Right lobe of liver (tissue), 6 donors: ENCODE measurements at regions not wholly inside any gene's neighbourhood (a gene's known extent, or its start where the extent isn't known, plus 50 kb on each side); places are given as distances from the start of the nearest gene placed in this dataset.

Experiments used
- ATAC-seq, 4 donors: fragments of 200-7000 bp; cut with Tn5 transposase; one replicate each; pipeline ENCODE4 v1.9.1; 2020; ENCODE audit warnings: mild to moderate bottlenecking in 4 of 4, moderate library complexity in 4 of 4
- DNase-seq, 3 donors: peaks; one replicate each; pipeline ENCODE4 v3.0.0-alpha.2; 2020
- H3K27ac ChIP-seq, 3 donors: fragments of 200-600 bp; one replicate each; pipeline ENCODE4 v1.8.0; 2022
- H3K27me3 ChIP-seq, 2 donors: fragments of 200-600 bp; one replicate each; pipeline ENCODE4 v1.8.0; 2022
- H3K36me3 ChIP-seq, 4 donors: fragments of 200-600 bp; sonication (generic) in 1 of 4; one replicate each; pipeline versions ENCODE4 v1.5.1 to v1.8.0; 2017 to 2022; ENCODE audit warnings: control low read depth in 1 of 4
- H3K4me1 ChIP-seq, 4 donors: fragments of 200-600 bp; sonication (generic) in 1 of 4; one replicate each; pipeline versions ENCODE4 v1.5.1 to v1.8.0; 2017 to 2022; ENCODE audit warnings: control low read depth in 1 of 4
- H3K4me3 ChIP-seq, 3 donors: fragments of 200-600 bp; one replicate each; pipeline ENCODE4 v1.8.0; 2022
- H3K9me3 ChIP-seq, 4 donors: fragments of 200-600 bp; sonication (generic) in 1 of 4; one replicate each; pipeline versions ENCODE4 v1.5.1 to v1.8.0; 2017 to 2022; ENCODE audit warnings: control low read depth in 1 of 4
- POLR2A ChIP-seq: fragments of 450-650 bp; IDR thresholded peaks from one replicate; pipeline ENCODE4 v1.6.1; 2017; ENCODE audit warnings: antibody characterized with exemption, mild to moderate bottlenecking
- WGBS: methylation state at CpG from one replicate; pipeline ENCODE4 v1.1.6; 2018; ENCODE audit warnings: low coverage, low lambda C conversion rate; ENCODE audit not compliant: insufficient coverage; ENCODE audit errors: missing lambda C conversion rate; 5-methylcytosine and 5-hydroxymethylcytosine counted together
- intact Hi-C, 2 donors: fragments of 100-400 bp; cut with DNase I; formaldehyde crosslinking; loops; one replicate each; pipeline versions ENCODE4 v1.11.2 to v1.14.1; 2022
- TF ChIP-seq, protein P1 (sequence below), 4 donors: fragments of 200-600 bp in 3 of 4; fragments of 450-650 bp in 1 of 4; IDR thresholded peaks; one replicate each; pipeline versions ENCODE4 v1.5.1 to v1.8.0; 2016 to 2022; ENCODE audit warnings: antibody characterized with exemption in 4 of 4, mild to moderate bottlenecking in 2 of 4
- donor health status: DM: no; HTN: yes; CAD: no.
- donor health status: DM: no; HTN: no; CAD: no.
- donor health status: DM: no; HTN: no; CAD: no.
- donor health status: DM: no; HTN: yes; CAD: no.
- donor health status: DM: no; HTN: yes; CAD: no.

DNA sequence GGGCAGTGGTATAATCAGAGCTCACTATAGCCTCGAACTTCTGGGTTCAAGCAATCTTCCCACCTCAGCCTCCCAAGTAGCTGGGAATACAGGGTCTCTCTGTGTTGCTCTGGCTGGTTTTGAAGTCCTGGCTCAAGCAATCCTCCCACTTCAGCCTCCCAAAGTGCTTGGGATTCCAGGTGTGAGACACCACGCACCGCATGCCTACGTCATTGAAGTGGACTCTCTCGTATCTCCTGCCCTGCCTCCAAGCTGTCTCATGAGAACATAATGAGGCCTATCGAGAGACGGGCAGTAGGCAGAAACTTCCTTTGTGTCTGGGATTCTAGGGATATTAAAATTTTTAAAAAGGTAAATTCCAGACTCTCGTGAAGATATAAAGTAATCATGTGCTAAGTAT lies 65.0 kb upstream of the NLGN4X start:
- H3K4me1 ChIP-seq: no peaks in the 10 kb centered on the region
- intact Hi-C loops: no loop called here
- H3K27me3 ChIP-seq: no peaks in the 10 kb centered on the region
- 79% methylated on average over 8 of the region's 8 CpGs for WGBS
- no peak for DNase-seq
- no peak overlapping the region for H3K27ac ChIP-seq
- TF ChIP-seq, protein P1, sequence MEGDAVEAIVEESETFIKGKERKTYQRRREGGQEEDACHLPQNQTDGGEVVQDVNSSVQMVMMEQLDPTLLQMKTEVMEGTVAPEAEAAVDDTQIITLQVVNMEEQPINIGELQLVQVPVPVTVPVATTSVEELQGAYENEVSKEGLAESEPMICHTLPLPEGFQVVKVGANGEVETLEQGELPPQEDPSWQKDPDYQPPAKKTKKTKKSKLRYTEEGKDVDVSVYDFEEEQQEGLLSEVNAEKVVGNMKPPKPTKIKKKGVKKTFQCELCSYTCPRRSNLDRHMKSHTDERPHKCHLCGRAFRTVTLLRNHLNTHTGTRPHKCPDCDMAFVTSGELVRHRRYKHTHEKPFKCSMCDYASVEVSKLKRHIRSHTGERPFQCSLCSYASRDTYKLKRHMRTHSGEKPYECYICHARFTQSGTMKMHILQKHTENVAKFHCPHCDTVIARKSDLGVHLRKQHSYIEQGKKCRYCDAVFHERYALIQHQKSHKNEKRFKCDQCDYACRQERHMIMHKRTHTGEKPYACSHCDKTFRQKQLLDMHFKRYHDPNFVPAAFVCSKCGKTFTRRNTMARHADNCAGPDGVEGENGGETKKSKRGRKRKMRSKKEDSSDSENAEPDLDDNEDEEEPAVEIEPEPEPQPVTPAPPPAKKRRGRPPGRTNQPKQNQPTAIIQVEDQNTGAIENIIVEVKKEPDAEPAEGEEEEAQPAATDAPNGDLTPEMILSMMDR (IDR thresholded peaks at IDR 0.05): no peak
- TF ChIP-seq POLR2A: no peak
- ATAC-seq: no peak
- no peak overlapping the region for H3K4me3 ChIP-seq
- no peaks in the 10 kb centered on the region for H3K36me3 ChIP-seq
- H3K9me3 ChIP-seq: no peaks in the 10 kb centered on the region

DNA sequence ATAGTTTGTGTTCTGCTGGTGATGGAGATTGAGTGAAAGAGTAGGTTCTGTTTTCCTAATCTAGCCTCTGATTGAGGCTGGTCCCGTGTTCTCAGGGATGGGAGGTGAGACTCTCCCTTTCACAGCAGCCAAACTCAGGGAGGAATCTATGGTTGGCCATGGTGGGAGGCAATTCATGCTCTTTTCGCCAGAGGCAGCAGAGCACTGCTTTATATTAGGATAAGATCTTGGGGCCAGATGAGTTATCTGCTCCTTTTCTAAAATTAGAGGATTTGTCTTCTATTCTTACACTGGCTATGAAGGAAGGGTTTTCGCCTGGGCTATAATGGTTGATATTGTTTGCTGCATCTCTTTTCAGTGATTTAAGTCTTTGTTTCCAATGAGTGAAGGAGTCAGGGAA lies 63.9 kb upstream of the NLGN4X start:
- TF ChIP-seq, protein P1 (IDR thresholded peaks at IDR 0.05): peak in 1 of 4 donors; percentile 10
- no peak for TF ChIP-seq POLR2A
- no peaks in the 10 kb centered on the region for H3K4me1 ChIP-seq
- H3K27me3 ChIP-seq: no peaks in the 10 kb centered on the region
- no peak overlapping the region for H3K4me3 ChIP-seq
- no peaks in the 10 kb centered on the region for H3K36me3 ChIP-seq
- WGBS: 38% methylated on average over 3 of the region's 3 CpGs
- no peak overlapping the region for H3K27ac ChIP-seq
- DNase-seq: no peak
- peak in 1 of 4 donors; percentile 25 for ATAC-seq
- H3K9me3 ChIP-seq: no peaks in the 10 kb centered on the region
- intact Hi-C loops: no loop called here

DNA sequence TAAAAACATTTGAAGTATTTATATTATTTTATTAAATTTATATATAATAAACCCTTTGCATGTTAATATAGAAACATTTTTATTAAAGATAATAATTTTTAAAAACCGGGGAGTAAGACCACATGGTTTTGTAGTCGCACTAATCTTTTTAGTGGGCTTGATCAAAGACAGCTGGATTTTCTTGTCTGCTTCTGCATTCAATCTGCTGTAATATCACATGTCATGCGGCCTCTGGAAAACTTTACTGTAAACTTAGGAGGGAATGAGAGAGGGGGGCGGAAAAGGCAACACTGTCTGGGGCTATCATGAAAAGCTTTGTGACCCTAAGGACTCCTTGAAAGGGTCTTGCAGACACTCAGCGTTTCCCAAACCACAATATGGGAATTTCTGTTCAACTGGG lies 62.8 kb upstream of the NLGN4X start:
- no peak for ATAC-seq
- Histone ChIP-seq H3K9me3 (no peaks in the 10 kb centered on the region), H3K4me1 (no peaks in the 10 kb centered on the region), H3K4me3 (no peak overlapping the region), H3K27ac (no peak overlapping the region), H3K36me3 (no peaks in the 10 kb centered on the region), H3K27me3 (no peaks in the 10 kb centered on the region)
- no peak for TF ChIP-seq POLR2A
- TF ChIP-seq, protein P1 (IDR thresholded peaks at IDR 0.05): no peak
- intact Hi-C loops: no loop called here
- WGBS: 48% methylated on average over 5 of the region's 5 CpGs
- no peak for DNase-seq

DNA sequence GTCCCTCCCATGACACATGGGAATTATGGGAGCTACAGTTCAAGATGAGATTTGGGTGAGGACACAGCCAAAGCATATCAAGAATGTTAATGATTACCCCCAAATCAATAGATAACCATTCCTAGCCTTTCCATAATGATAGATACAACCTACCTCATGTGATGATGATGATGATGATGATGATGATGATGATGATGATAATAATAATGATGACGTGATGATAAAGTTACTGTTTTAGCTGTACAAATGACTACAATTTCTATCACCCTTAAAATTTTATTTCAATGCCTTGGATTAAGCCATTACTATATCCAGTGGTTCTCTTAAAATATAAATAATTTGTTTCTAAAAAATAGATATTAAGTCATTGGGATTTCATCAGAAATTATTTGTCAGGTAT lies 55.2 kb upstream of the NLGN4X start:
- no peak overlapping the region for H3K27ac ChIP-seq
- TF ChIP-seq POLR2A: no peak
- TF ChIP-seq, protein P1 (IDR thresholded peaks at IDR 0.05): no peak
- no peak overlapping the region for H3K4me3 ChIP-seq

DNA sequence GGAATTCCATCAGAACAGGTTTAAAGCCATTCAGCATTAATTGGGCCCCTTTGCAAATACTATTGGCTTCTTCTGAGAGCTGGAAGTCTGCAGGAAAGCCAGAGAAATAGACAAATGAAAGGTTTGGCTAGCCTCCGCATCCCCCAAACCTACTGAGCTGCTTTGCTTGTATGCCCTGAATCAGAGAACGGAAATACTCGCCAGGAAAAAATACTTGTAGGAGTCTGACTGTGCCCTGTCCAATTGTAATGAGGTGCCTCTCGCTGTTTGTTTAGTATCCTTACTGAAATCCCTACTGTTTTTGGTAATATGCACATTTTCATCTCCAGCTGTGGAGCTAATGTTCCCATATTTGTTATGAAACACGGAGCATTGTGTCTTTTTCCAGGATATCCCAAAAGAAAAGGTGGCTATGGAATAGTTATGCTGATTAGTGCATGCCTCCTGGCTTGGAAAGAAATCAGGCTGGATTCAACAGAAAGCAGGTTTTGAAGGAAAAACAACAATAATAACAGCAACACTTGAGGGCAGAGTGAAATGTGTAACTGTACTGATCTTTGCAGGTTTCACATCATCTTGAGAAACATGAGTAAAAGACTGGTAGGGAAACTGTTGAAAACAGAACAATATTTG lies 50.7 kb upstream of the NLGN4X start:
- ATAC-seq (no peak), DNase-seq (no peak)
- Histone ChIP-seq H3K27me3 (no peaks in the 10 kb centered on the region), H3K36me3 (no peaks in the 10 kb centered on the region), H3K27ac (no peak overlapping the region), H3K4me1 (no peaks in the 10 kb centered on the region), H3K4me3 (no peak overlapping the region), H3K9me3 (no peaks in the 10 kb centered on the region)
- WGBS: 15% methylated on average over 5 of the region's 5 CpGs
- TF ChIP-seq, protein P1 (IDR thresholded peaks at IDR 0.05): no peak
- TF ChIP-seq POLR2A: no peak
- intact Hi-C loops: no loop called here

More for the DNA sequence above, 55.2 kb upstream of the NLGN4X start:
- intact Hi-C loops: no loop called here
- DNase-seq: no peak
- Histone ChIP-seq H3K9me3 (no peaks in the 10 kb centered on the region), H3K27me3 (no peaks in the 10 kb centered on the region), H3K4me1 (no peaks in the 10 kb centered on the region), H3K36me3 (no peaks in the 10 kb centered on the region)
- WGBS: 29% methylated on average over 1 of the region's 1 CpG
- ATAC-seq: no peak
